ENCODE measurements at regions not wholly inside any gene's neighbourhood (a gene's known extent, or its start where the extent isn't known, plus 50 kb on each side); places are given as distances from the start of the nearest gene placed in this dataset.

- TF ChIP-seq SIN3A (IDR thresholded peaks at IDR 0.05; ENCODE audit: borderline replicate concordance, insufficient read depth, low read depth, low read length) = no peak
- TF ChIP-seq CTCF (IDR thresholded peaks at IDR 0.05) = no peak
- no peak for TF ChIP-seq POLR2AphosphoS5 (IDR thresholded peaks at IDR 0.05; ENCODE audit: low read depth, low read length)
- TF ChIP-seq REST (IDR thresholded peaks at IDR 0.05; ENCODE audit: insufficient read depth in 1 of 2, low read depth in 2 of 2, low read length in 1 of 2) = no peak
- no peak for TF ChIP-seq TCF7L2 (IDR thresholded peaks at IDR 0.05; ENCODE audit: low read depth, low read length)
Observed at GRCh38 chr17:73725794-73726515, 81.7 kb upstream of the SDK2 start.

Measured in Panc1 (cell line).